ENCODE measurements at regions not wholly inside any gene's neighbourhood (a gene's known extent, or its start where the extent isn't known, plus 50 kb on each side); places are given as distances from the start of the nearest gene placed in this dataset.

DNA sequence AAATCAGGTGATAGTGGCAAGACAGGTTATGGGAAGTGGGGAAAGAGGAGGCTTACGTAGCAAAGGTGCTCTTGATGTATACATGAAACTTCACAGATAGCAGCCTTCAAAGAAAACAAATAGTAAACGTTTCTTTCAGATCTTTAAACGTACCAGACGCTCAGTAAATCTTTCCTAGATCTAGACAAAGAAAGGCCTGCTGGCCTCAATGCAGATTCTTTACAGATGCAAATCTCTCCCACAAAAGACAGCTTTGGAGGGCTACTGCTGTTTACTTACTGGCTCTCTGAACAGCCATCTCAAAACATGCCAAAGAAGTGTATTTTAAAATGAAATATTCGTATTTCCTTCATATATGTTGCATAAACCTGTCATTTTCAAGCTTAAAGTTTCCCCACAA is 1279.9 kb upstream of the NRXN1 start:
- TF ChIP-seq, protein P1, sequence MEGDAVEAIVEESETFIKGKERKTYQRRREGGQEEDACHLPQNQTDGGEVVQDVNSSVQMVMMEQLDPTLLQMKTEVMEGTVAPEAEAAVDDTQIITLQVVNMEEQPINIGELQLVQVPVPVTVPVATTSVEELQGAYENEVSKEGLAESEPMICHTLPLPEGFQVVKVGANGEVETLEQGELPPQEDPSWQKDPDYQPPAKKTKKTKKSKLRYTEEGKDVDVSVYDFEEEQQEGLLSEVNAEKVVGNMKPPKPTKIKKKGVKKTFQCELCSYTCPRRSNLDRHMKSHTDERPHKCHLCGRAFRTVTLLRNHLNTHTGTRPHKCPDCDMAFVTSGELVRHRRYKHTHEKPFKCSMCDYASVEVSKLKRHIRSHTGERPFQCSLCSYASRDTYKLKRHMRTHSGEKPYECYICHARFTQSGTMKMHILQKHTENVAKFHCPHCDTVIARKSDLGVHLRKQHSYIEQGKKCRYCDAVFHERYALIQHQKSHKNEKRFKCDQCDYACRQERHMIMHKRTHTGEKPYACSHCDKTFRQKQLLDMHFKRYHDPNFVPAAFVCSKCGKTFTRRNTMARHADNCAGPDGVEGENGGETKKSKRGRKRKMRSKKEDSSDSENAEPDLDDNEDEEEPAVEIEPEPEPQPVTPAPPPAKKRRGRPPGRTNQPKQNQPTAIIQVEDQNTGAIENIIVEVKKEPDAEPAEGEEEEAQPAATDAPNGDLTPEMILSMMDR (IDR thresholded peaks at IDR 0.05; ENCODE audit: unreplicated experiment): no peak
- Mint-ChIP-seq H3K36me3 (ENCODE audit: insufficient read depth) (no peaks in the 10 kb centered on the region), H3K9me3 (ENCODE audit: low read depth) (no peaks in the 10 kb centered on the region), H3K4me1 (ENCODE audit: low read depth) (peaks cover 5% of the 10 kb centered on the region), H3K27ac (no peak overlapping the region), H3K27me3 (no peaks in the 10 kb centered on the region), H3K4me3 (ENCODE audit: low read depth) (no peak overlapping the region)
- DNase-seq (ENCODE audit: low spot score, unreplicated experiment): no peak

DNA sequence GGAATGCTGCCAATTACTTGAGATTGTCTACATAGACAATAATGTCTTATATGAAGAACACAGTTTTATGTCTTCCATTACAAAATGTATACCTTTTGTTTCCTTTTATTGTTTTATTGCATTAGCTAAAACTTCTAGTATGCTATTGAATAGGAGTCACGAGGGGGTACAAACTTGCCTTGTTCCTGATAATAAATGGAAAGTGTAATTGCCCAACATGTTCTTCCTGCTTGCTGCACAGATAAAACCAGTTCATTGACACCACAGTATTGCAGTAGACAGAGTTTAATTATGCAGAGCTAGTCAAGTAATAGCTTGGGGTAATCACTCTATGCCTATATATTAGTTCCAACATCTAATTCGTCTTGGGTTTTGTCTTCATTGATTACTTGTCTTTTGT is 1276.2 kb upstream of the NRXN1 start:
- DNase-seq (ENCODE audit: low spot score, unreplicated experiment): no peak
- H3K9me3 Mint-ChIP-seq (ENCODE audit: low read depth): peaks cover 8% of the 10 kb centered on the region
- peaks cover 5% of the 10 kb centered on the region for H3K4me1 Mint-ChIP-seq (ENCODE audit: low read depth)
- TF ChIP-seq, protein P1 (IDR thresholded peaks at IDR 0.05; ENCODE audit: unreplicated experiment): no peak
- no peaks in the 10 kb centered on the region for H3K27me3 Mint-ChIP-seq
- no peaks in the 10 kb centered on the region for H3K36me3 Mint-ChIP-seq (ENCODE audit: insufficient read depth)
- H3K4me3 Mint-ChIP-seq (ENCODE audit: low read depth): no peak overlapping the region
- H3K27ac Mint-ChIP-seq: no peak overlapping the region

DNA sequence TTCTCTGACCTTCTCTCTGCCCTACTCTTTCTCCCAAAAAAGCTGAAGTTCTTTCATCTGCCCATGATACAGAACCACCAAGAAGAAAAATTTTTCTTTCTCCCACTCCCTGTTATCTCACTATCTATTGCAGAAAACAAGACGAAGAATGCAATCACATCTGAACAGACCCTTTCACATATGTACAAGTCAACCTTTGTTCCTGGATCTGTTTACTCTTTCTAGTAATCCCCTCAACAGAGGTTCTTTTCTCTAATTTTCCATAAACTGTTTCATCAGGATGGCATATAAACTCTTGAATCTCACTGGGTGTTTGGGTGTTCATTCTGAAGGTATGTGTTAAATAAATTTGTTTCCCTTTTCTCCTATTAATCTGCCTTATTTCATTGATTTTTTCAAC is 1262.7 kb upstream of the NRXN1 start:
- Mint-ChIP-seq H3K36me3 (ENCODE audit: insufficient read depth) (no peaks in the 10 kb centered on the region), H3K4me3 (ENCODE audit: low read depth) (no peak overlapping the region), H3K27ac (no peak overlapping the region), H3K9me3 (ENCODE audit: low read depth) (peaks cover 8% of the 10 kb centered on the region), H3K4me1 (ENCODE audit: low read depth) (peaks cover 5% of the 10 kb centered on the region), H3K27me3 (no peaks in the 10 kb centered on the region)
- DNase-seq (ENCODE audit: low spot score, unreplicated experiment): no peak
- TF ChIP-seq, protein P1 (IDR thresholded peaks at IDR 0.05; ENCODE audit: unreplicated experiment): no peak

DNA sequence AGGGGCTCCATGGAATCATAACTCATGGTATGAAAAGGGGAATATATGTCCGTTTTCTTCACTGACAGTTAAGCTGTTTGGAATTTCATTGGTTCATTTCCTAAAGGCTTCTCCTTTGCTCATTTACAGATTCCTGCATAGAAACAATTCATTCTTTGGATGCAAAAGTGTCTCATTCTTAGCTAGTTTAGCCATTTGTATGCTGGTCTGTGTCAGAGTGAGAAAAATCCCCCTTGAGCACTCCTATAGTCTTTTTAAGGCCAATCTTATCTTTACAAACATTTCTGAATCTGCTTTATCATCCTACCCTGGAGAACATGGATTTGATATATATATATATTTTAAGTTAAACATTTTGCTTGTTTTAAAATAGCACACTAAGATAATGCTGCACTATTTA is 1260.9 kb upstream of the NRXN1 start:
- no peak overlapping the region for H3K27ac Mint-ChIP-seq
- H3K27me3 Mint-ChIP-seq: no peaks in the 10 kb centered on the region
- TF ChIP-seq, protein P1 (IDR thresholded peaks at IDR 0.05; ENCODE audit: unreplicated experiment): no peak

DNA sequence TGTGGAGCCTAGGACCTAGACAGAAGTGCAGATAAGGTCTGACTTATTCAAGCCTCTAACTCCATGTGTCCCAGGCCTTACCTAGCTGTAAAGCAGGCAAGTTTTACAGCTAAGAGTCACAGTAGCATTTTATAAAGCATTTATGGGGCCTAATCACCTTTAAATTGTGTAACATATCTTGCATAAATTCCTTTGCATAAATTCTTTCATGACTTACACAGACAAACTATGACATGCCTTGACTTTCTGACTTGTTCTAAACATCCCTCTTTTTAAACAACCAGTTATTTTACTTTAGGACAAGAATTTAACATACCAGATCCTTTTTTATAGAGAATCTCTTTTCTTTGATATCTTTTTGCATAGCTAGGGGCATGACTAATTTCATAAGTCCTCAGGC is 1257.8 kb upstream of the NRXN1 start:
- no peak overlapping the region for H3K27ac Mint-ChIP-seq
- no peak for DNase-seq (ENCODE audit: low spot score, unreplicated experiment)
- no peak overlapping the region for H3K4me3 Mint-ChIP-seq (ENCODE audit: low read depth)
- H3K36me3 Mint-ChIP-seq (ENCODE audit: insufficient read depth): no peaks in the 10 kb centered on the region
- TF ChIP-seq, protein P1 (IDR thresholded peaks at IDR 0.05; ENCODE audit: unreplicated experiment): no peak
- peaks cover 12% of the 10 kb centered on the region for H3K4me1 Mint-ChIP-seq (ENCODE audit: low read depth)
- H3K27me3 Mint-ChIP-seq: no peaks in the 10 kb centered on the region
- H3K9me3 Mint-ChIP-seq (ENCODE audit: low read depth): peaks cover 5% of the 10 kb centered on the region

More for the DNA sequence above, 1260.9 kb upstream of the NRXN1 start:
- Mint-ChIP-seq H3K4me1 (ENCODE audit: low read depth) (peaks cover 9% of the 10 kb centered on the region), H3K36me3 (ENCODE audit: insufficient read depth) (no peaks in the 10 kb centered on the region), H3K4me3 (ENCODE audit: low read depth) (no peak overlapping the region), H3K9me3 (ENCODE audit: low read depth) (no peaks in the 10 kb centered on the region)
- DNase-seq (ENCODE audit: low spot score, unreplicated experiment): no peak

Data from progenitor cell of endocrine pancreas (in vitro differentiated cells).